GM21619 (cell line): ENCODE measurements at regions not wholly inside any gene's neighbourhood (a gene's known extent, or its start where the extent isn't known, plus 50 kb on each side); places are given as distances from the start of the nearest gene placed in this dataset.
"Not testable (repeated sequence)": the region's sequence is repeated elsewhere in the genome, so short reads cannot be mapped to it uniquely, and the experiment has no call there.

ENCODE experiments used
- ATAC-seq: cut with Tn5 transposase; IDR thresholded peaks from one replicate; pipeline ENCODE4 v1.9.1; 2021; ENCODE audit not compliant: unreplicated experiment

- ATAC-seq: no peak
These were observed 161.1 kb downstream of the PHF8 start for GRCh38 chrX:53883196-53883595.

- no peak for ATAC-seq
These were observed 161.9 kb downstream of the PHF8 start for GRCh38 chrX:53882331-53882730.

DNA sequence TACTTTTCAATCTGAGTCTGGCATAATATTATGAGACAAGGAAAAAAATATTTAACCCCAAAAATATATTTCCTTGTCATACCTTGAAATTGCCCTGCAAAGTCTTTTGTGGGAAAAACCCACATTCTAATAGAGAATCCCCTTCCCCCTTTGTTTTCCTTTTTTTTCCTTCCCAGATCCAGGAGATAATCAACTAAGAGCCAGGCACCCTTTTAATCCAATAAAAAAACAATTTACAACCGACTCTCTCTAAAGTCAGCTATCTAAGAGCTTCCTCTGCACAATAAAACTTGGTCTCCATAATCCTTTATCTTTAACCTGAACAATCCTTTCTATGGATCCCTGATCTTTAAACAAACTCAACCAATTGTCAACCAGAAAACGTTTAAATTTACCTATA is 163.5 kb downstream of the PHF8 start:
- ATAC-seq: not testable (repeated sequence)

DNA sequence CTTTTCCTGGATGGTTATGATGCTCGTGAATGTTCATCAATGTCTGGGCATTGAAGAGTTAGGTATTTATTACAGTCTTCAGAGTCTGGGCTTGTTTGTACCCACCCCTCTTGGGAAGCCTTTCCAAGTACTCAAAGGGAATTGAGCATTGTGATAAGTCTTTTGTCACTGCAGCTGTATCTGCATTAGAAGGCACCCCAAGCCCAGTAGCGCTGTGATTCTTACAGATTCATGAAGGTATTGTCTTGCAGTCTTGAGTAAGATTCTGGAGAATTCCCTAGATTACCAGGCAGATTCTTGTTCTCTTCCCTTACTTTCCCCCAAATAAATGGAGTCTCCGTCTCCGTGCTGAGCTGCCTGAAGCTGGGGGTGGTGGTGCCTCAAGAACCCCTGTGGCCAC is 173.4 kb upstream of the HUWE1 start:
- no peak for ATAC-seq

- peak; percentile 69 for ATAC-seq
These were observed 145.4 kb upstream of the HUWE1 start for GRCh38 chrX:53831662-53832635.

GRCh38 chrX:53824686-53825085 is 138.2 kb upstream of the HUWE1 start:
- ATAC-seq: no peak

GRCh38 chrX:53818115-53818514 is 131.6 kb upstream of the HUWE1 start:
- ATAC-seq: not testable (repeated sequence)

- ATAC-seq: no peak
These were observed 131.0 kb upstream of the HUWE1 start for GRCh38 chrX:53817548-53817947.

DNA sequence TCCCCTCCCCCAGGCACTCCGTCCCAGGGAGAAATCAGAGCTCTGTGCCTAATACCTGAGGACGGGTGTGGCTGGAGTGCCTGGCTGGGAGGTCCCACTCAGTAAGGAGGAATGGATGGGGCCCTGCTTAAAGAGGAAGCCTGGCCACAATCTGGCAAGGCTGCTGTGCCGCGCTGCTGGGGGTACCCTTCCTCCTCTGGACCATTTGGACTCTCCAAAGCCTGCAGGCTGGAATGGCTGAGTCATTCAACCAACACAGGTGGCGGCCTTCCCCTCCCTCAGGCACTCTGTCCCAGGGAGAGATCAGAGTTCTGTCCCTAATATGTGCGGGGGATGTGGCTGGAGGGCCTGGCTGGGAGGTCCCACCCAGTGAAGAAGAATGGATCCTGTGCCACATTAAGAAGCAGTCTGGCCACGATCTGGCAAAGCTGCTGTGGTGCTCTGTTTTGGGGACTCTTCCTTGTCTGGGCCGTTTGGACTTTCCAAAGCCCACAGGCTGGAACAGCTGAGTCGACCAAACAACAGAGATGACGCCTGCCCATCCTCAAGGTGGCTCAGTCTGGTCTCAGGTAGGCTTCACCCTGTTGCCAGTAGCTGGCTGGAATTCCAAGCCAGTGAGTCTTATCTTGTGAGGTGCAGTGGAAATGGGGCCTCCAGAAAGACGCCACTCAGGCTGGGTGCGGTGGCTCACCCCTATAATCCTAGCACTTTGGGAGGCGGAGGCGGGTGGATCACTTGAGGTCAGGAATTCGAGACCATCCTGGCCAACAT is 127.3 kb upstream of the HUWE1 start:
- ATAC-seq: no peak

GRCh38 chrX:53798281-53798680 is 111.8 kb upstream of the HUWE1 start:
- no peak for ATAC-seq

GRCh38 chrX:53795576-53795975 is 109.1 kb upstream of the HUWE1 start:
- ATAC-seq: no peak

GRCh38 chrX:53794181-53794580 is 107.7 kb upstream of the HUWE1 start:
- no peak for ATAC-seq

DNA sequence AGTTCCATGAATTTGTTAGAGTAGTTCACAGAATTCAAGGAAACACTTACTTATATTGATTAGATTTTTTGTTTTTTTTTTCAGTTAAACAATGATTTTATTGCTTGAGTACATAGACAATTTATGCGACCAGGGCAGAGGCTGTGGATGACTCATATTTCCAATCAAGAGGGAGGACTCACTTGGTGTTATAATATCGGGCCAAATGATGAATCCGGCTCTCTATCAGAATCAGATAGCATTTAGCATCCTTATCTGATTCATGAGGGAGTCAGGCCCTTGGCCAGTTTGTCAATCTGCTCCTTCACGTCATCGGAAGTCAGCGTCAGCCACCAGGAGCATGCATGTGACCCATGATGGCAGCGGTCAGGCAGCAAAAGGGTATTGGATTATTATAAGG is 82.3 kb upstream of the HUWE1 start:
- no peak for ATAC-seq

- ATAC-seq: no peak
These were observed 81.9 kb upstream of the HUWE1 start for GRCh38 chrX:53768451-53768850.

DNA sequence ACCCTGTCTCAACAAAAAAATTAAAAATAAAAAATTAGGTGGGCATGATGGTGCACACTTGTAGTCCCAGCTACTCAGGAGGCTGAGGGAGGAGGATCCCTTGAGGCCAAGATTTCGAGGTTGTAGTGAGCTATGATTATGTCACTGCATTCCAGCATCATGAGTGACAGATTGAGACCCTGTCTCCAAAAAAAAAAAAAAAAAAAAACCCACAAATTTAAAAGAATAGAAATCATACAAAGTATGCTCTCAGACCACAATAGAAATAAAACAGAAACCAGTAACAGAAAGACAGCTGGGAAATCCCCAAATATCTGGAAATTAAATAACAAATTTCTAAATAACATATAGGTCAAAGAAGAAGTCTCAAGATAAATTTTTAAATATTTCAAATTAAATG is 81.0 kb upstream of the HUWE1 start:
- ATAC-seq: no peak

- ATAC-seq: not testable (repeated sequence)
These were observed 70.7 kb upstream of the HUWE1 start for GRCh38 chrX:53757181-53757580.

DNA sequence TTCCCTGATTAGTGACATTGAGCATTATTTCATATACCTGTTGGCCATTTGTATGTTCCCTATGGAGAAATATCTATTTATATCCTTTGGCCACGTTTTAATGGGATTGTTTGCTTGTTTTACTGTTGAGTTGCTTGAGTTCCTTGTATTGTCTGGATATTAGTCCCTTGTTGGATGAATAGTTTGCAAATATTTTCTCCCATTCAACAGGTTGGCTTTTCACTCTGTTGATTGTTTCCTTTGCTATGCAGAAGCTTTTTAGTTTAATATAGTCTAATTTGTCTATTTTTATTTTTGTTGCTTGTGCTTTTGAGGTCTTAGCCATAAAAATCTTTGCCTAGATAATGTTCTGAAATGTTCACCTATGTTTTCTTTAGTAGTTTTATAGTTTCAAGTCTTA is 60.2 kb upstream of the HUWE1 start:
- ATAC-seq: no peak

DNA sequence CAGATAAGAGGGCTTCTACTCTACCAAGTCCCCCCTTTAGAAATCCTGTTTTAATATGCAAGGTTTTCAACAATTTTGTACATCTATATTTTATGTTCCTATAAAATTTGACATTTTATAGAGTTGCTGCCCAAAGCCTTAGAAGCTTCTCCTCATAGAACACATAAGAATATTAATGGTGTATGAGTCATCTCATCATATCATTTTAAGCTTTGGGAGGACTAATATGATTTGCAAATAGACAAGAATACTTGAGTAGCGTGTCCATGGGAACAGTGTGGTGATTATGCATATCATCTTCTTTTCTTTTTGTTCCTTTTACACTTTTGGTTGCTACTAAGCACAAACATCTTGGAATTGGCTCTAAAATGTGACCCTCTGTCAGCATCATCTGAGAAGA is 56.7 kb upstream of the HUWE1 start:
- no peak for ATAC-seq

- no peak for ATAC-seq
These were observed 51.9 kb upstream of the HUWE1 start for GRCh38 chrX:53738370-53738906.
